Activated CD4-positive, alpha-beta T cell treated with anti-CD3 and anti-CD28 coated beads for 4 hours (primary cell): ENCODE measurements at regions not wholly inside any gene's neighbourhood (a gene's known extent, or its start where the extent isn't known, plus 50 kb on each side); places are given as distances from the start of the nearest gene placed in this dataset.
"Not testable (repeated sequence)": the region's sequence is repeated elsewhere in the genome, so short reads cannot be mapped to it uniquely, and the experiment has no call there.

ENCODE experiments used
- DNase-seq, 2 donors: peaks; one replicate each; pipeline ENCODE4 v3.0.0-alpha.2; 2020

- no peak for DNase-seq
Measured at GRCh38 chr1:89436856-89437255, 73.0 kb downstream of the GBP6 start.

DNA sequence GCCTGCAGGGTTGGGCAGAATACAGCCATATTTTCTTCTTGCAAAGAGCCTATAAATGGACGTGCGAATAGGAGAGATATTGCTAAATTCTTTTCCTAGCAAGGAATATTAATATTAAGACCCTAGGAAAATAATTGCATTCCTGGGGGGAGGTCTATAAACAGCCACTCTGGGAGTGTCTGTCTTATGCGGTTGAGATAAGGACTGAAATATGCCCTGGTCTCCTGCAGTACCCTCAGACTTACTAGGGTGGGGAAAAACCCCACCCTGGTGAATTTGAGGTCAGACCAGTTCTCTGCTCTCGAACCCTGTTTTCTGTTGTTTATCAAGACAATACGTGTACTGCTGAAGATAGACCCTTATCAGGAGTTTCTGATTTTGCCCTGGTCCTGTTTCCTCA, 74.4 kb downstream of the GBP6 start:
- DNase-seq = not testable (repeated sequence)

DNA sequence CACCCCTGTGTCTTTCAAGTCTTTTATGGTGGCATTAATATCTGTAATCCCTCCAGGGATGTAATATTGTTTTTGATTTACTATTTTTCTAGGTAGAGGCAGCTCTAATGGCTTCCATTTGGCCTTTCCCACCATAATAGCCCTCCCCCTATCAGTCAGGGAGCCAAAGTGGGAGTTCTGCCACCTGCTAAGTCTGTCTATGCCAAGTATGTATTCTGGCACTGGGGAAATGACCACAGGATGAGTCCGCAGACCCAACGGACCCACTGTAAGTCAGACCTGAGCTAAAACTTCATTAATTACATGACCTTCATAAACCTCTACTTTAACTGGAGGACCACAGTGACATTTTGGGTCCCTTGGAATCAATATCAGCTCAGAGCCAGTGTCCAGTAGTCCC, 77.1 kb downstream of the GBP6 start:
- no peak for DNase-seq

- DNase-seq = no peak
Measured at GRCh38 chr1:89444791-89445190, 79.8 kb upstream of the LRRC8B start.

DNA sequence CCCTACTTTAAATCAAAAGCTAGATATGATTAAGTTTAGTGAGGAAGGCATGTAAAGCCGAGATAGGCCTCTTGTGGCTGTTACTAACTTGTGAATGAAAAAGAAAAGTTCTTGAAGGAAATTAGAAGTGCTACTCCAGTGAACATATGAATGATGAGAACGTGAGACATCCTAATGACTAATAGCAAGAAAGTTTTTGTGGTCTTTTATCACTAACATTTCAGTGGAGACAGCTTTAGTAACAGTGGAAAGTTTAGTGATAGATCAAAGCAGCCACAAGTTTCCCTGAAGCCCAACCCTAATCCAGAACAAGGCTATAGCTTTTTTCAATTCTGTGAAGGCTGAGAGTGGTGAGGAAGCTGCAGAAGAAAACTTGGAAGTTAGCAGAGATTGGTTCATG, 73.6 kb upstream of the LRRC8B start:
- DNase-seq = peak; percentile 22 to 31

DNA sequence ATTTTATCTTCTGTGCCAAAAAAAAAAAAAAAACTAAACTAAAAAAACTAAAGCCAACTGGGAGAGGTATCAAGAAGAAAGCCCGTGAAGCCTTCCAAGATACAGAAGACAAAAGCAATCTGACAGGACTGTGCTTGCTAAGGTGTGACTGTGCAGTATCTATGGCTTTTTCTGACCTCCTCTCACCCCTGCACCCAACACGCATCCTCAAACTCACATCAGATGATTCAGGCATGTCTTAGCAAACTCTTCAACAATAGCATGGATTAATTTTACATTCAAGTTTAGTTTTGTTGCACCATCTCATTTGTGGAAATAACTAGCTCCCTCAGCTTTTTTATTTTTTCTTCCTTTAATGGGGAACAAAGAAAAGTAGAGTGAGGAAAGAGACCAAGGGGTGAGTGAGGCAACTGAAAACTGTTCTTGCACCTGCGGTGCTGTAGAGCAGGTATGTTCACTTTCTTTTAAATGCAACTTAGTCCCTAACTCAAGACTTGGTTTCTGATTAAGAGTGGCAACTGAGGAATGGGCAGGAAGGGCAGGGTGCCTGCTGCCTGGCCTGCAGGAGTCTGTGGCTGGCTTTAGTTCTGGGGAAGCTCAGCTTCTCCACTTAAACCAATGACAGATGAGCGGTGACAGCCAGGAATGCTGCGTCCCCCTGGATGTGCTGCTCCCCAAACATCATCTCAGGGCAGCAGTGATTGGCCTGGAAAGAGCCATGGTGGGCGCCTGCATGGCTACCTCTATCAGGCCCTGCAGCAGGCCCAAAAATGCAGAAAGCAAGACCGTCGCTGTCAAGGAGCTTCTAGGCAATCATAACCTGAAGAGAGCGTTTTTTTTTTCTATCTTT, 71.3 kb upstream of the LRRC8B start:
- no peak for DNase-seq

DNA sequence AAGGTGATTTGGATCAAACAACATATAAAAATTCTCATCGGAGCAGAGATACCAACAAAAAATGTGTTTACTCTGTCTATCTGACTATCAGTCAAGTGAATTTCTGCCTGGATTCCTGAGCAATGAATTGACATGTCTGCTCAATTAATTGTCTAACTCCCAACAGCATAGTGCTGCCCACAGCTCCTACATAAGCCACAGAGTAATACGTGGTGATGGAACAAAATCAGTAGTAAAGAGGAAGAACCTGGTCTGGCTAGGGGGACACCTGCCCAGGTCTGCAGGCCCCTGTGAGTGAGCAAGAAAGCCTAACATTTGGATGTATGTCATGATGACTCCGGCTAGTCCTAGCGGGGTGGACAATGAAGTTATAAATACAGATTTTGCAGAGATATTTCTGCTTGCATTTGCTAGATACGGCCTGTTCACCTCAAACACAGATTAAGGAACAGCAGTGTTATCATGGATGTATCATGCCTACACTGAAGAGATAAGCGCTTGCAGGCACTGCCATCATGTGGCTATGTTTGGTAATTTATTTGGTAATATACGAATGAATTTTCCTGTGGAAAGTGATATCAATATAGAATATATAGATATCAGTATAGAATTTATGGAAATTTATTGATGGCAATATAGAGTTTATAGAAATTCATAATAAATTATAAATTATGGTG, 69.6 kb upstream of the LRRC8B start:
- DNase-seq = peak; percentile 57 to 68

GRCh38 chr1:89457046-89457445, 67.6 kb upstream of the LRRC8B start:
- DNase-seq = no peak

- no peak for DNase-seq
Measured at GRCh38 chr1:89459081-89459480, 65.5 kb upstream of the LRRC8B start.

DNA sequence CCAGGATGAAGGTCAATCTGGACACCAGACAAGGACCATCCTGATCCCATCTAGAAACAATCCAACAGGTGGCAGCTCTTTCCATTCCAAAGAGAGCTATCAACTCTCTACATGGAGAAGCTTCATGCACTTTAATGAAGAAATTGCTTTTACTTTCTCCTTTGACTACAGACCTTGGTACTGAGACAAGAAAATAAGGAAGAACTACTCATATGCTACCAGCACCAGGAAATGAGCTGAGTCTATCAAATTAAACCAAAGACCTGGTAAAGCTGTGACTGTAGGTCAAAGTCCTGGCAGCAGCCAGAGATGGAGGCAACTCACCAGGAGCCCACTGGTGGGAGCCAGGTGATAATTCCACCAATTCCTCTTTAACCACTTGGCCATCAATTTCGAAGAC, 64.3 kb upstream of the LRRC8B start:
- DNase-seq = no peak

- DNase-seq = no peak
Measured at GRCh38 chr1:89462250-89462649, 62.4 kb upstream of the LRRC8B start.

DNA sequence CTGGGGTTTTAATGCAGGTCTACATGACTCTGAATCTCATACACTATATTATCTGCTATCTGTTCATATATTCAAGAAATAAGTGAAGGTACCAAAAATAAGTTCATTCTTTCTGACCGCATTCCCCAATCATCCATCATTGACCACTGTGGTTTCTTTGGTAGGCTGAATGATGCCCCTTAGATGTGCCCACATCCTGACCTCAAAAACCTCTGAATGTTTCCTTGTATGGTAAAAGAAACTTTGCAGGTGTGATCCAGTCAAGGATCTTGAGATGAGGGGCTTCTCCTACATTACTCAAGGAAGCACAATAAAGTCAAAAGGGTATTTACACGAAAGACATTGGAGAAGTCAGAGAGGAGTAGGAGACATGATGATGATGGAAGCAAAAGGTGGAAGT, 60.6 kb upstream of the LRRC8B start:
- no peak for DNase-seq

- no peak for DNase-seq
Measured at GRCh38 chr1:89465201-89465600, 59.4 kb upstream of the LRRC8B start.

DNA sequence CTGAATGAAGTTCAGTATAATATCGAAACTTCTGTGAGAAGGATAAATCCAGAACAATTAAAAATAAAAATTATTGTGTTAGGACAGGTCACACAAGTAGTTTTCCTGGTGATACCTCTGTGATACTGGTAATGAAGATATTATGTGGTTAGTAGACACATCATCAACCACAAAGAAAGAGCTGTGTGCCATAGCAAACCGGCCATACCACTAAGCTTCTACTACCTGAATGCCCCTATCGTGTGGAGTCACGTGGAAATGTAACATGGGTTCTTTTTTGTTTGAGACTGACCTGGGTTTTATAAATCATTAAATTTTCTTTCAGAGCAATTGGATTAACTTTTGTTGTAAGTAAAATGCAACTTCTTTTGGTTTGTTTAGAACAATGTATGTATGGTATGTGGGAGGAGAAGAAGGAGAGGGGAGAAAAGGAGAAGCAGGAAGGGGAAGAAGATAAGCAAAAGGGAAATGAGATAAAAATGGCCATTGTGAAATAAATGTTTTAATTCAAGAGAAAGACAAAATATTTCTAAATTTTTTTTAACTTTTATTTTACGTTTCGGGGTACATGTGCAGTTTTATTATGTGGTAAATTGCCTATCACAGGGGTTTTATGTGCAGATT, 58.2 kb upstream of the LRRC8B start:
- DNase-seq = no peak

DNA sequence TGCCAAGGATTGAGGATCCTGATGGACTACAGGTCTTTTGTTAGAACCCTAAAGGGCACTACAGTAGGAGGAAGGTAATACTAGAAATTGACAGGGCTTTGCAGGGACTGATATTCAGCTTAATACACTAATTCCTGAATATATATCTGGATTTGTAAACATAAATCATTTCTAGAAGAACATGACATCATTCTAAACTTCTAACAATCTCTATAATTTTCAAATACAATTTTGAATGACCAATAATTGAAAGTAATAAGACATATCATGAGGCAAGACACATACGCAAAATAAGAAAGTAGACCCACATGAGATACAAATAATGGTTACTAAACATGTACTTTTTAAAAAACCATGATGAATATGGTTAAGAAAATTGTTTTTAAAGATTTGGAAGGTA, 52.4 kb upstream of the LRRC8B start:
- no peak for DNase-seq

DNA sequence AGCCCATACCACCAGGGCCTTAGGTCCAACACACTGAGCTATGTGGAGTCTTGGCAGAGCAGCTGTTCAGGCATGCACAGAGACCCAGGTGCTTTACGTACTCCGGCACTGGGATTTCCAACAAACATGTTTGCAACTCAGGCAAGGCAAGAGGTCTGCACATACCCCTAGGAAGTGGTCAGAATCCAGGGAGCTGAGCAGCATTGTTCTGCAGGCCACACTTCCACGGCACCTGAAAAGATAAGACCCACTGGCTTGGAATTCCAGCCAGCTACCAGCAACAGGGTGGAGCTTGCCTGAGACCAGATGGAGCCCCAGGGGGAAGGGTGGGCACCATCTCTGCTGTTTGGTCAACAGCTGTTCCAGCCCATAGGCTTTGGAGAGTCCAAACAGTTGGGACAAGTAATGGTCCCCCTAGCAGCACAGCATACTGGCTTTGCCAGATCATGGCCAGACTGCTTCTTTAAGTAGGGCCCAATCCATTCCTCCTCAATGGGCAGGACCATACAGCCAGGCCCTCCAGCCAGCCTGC, 51.7 kb upstream of the LRRC8B start:
- no peak for DNase-seq
